HepG2 (cell line): ENCODE measurements at regions not wholly inside any gene's neighbourhood (a gene's known extent, or its start where the extent isn't known, plus 50 kb on each side); places are given as distances from the start of the nearest gene placed in this dataset.

Source experiments
- KLF15 ChIP-seq: sonication (generic); formaldehyde crosslinking; IDR thresholded peaks from 2 replicates; pipeline ENCODE4 v1.8.1; 2023; ENCODE audit warnings: borderline replicate concordance, mild to moderate bottlenecking, inconsistent platforms, missing genetic modification reagents, mixed read lengths
- NR1H2 ChIP-seq: sonication (generic); formaldehyde crosslinking; IDR thresholded peaks from 2 replicates; pipeline ENCODE4 v1.8.1; 2022; ENCODE audit warnings: low read depth, missing genetic modification reagents, borderline replicate concordance
- PHF20 ChIP-seq: sonication (generic); formaldehyde crosslinking; IDR thresholded peaks from 2 replicates; pipeline ENCODE4 v1.5.0; 2020; ENCODE audit warnings: mild to moderate bottlenecking, missing genetic modification reagents
- SOX6 ChIP-seq, 2 experiments: fragments of 450-650 bp in 1 of 2; sonication (generic) in 1 of 2; formaldehyde crosslinking in 1 of 2; IDR thresholded peaks; 2 replicates each; pipeline versions ENCODE4 v1.4.0 to v1.6.1; 2017 to 2020; ENCODE audit warnings: antibody characterized with exemption in 1 of 2, mild to moderate bottlenecking in 1 of 2, missing genetic modification reagents in 1 of 2
- ZNF552 ChIP-seq: sonication (generic); formaldehyde crosslinking; IDR thresholded peaks from 2 replicates; pipeline ENCODE4 v1.9.0; 2022; ENCODE audit warnings: missing genetic modification reagents, mild to moderate bottlenecking, borderline replicate concordance
- ZNF563 ChIP-seq: sonication (generic); formaldehyde crosslinking; IDR thresholded peaks from 2 replicates; pipeline ENCODE4 v1.8.0; 2022; ENCODE audit warnings: mild to moderate bottlenecking, moderate library complexity, missing genetic modification reagents
- TF ChIP-seq, protein P1 (sequence below): sonication (generic); formaldehyde crosslinking; IDR thresholded peaks from 2 replicates; pipeline ENCODE4 v1.4.0; 2020; ENCODE audit warnings: missing genetic modification reagents, borderline replicate concordance
- TF ChIP-seq, protein P2 (sequence below): sonication (generic); formaldehyde crosslinking; IDR thresholded peaks from 2 replicates; pipeline ENCODE4 v1.5.1; 2020; ENCODE audit warnings: missing genetic modification reagents, mild to moderate bottlenecking, borderline replicate concordance

DNA sequence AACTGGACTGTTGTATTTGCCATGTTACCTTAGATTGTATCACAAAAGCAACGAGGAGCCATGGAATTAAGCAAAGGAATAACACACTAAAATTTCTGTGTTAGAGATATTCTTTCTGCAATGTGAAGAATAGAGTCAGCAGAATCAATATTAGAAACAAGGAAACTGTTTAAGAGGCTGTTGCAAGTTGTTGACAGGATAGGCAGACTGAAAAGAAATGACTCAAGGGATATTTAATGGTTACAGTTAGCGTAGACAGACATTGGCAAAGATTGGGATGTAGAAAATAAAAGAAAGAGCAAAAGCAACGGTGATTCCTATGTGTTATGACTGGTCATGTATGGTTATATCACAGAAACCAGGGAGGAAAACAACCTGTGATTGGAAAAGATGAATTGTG is 299.0 kb upstream of the PPFIA2 start (continued):
- TF ChIP-seq, protein P1, sequence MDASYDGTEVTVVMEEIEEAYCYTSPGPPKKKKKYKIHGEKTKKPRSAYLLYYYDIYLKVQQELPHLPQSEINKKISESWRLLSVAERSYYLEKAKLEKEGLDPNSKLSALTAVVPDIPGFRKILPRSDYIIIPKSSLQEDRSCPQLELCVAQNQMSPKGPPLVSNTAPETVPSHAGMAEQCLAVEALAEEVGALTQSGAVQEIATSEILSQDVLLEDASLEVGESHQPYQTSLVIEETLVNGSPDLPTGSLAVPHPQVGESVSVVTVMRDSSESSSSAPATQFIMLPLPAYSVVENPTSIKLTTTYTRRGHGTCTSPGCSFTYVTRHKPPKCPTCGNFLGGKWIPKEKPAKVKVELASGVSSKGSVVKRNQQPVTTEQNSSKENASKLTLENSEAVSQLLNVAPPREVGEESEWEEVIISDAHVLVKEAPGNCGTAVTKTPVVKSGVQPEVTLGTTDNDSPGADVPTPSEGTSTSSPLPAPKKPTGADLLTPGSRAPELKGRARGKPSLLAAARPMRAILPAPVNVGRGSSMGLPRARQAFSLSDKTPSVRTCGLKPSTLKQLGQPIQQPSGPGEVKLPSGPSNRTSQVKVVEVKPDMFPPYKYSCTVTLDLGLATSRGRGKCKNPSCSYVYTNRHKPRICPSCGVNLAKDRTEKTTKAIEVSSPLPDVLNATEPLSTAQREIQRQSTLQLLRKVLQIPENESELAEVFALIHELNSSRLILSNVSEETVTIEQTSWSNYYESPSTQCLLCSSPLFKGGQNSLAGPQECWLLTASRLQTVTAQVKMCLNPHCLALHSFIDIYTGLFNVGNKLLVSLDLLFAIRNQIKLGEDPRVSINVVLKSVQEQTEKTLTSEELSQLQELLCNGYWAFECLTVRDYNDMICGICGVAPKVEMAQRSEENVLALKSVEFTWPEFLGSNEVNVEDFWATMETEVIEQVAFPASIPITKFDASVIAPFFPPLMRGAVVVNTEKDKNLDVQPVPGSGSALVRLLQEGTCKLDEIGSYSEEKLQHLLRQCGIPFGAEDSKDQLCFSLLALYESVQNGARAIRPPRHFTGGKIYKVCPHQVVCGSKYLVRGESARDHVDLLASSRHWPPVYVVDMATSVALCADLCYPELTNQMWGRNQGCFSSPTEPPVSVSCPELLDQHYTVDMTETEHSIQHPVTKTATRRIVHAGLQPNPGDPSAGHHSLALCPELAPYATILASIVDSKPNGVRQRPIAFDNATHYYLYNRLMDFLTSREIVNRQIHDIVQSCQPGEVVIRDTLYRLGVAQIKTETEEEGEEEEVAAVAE = no peak
- TF ChIP-seq NR1H2 (CRISPR knock-in tag) = no peak
- no peak for TF ChIP-seq SOX6 (IDR thresholded peaks at IDR 0.05)
- no peak for TF ChIP-seq SOX6 (CRISPR knock-in tag; IDR thresholded peaks at IDR 0.05)
- TF ChIP-seq, protein P2, sequence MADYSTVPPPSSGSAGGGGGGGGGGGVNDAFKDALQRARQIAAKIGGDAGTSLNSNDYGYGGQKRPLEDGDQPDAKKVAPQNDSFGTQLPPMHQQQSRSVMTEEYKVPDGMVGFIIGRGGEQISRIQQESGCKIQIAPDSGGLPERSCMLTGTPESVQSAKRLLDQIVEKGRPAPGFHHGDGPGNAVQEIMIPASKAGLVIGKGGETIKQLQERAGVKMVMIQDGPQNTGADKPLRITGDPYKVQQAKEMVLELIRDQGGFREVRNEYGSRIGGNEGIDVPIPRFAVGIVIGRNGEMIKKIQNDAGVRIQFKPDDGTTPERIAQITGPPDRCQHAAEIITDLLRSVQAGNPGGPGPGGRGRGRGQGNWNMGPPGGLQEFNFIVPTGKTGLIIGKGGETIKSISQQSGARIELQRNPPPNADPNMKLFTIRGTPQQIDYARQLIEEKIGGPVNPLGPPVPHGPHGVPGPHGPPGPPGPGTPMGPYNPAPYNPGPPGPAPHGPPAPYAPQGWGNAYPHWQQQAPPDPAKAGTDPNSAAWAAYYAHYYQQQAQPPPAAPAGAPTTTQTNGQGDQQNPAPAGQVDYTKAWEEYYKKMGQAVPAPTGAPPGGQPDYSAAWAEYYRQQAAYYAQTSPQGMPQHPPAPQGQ (CRISPR knock-in tag) = no peak
- no peak for TF ChIP-seq PHF20 (CRISPR knock-in tag)
- no peak for TF ChIP-seq KLF15
- TF ChIP-seq ZNF563 (CRISPR knock-in tag) = no peak
- TF ChIP-seq ZNF552 = no peak
